GM12873 (cell line): ENCODE measurements at regions not wholly inside any gene's neighbourhood (a gene's known extent, or its start where the extent isn't known, plus 50 kb on each side); places are given as distances from the start of the nearest gene placed in this dataset.

Experiments used
- CTCF ChIP-seq: IDR thresholded peaks from 2 replicates; pipeline ENCODE4 v1.5.1; 2012; ENCODE audit warnings: low read depth, mild to moderate bottlenecking, moderate library complexity, low read length, control low read depth; ENCODE audit not compliant: insufficient read depth; ENCODE audit errors: missing control alignments

DNA sequence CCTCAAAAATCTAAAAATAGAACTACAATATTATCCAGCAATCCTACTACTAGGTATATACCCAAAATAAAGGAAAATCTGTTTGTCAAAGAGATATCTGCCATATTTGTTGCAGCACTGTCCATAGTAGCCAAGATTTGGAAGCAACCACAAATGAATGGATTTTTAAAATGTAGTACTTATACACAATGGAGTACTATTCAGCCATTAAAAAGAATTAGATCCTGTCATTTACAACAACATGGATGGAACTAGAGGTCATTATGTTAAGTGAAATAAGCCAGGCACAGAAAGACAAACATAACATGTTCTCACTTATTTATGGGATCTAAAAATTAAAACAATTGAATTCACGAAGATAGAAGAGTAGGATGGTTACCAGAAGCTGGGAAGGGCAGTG, 135.7 kb upstream of the CCDC28A start:
- TF ChIP-seq CTCF: no peak

GRCh38 chr6:138638604-138639003, 135.0 kb upstream of the CCDC28A start:
- TF ChIP-seq CTCF: no peak

- no peak for TF ChIP-seq CTCF
These were observed 133.5 kb upstream of the CCDC28A start for GRCh38 chr6:138640028-138640427.

DNA sequence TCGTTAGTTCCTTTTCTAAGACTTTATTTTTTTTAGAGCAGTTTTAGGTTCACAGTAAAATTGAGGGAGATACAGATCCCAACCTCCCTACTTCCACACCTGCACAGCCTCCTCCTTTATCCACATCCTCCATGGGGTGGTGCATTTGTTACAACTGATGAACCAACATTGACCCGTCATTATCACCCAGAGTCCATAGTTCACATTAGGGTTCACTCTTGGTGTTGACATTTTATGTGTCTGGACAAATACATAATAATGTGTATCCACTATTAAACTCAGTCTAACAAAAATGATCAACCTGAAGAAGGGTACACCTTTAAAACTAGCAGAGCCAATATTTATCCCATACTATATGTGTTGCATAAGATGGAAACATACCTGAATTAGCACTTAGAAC, 130.4 kb upstream of the CCDC28A start:
- TF ChIP-seq CTCF: no peak

DNA sequence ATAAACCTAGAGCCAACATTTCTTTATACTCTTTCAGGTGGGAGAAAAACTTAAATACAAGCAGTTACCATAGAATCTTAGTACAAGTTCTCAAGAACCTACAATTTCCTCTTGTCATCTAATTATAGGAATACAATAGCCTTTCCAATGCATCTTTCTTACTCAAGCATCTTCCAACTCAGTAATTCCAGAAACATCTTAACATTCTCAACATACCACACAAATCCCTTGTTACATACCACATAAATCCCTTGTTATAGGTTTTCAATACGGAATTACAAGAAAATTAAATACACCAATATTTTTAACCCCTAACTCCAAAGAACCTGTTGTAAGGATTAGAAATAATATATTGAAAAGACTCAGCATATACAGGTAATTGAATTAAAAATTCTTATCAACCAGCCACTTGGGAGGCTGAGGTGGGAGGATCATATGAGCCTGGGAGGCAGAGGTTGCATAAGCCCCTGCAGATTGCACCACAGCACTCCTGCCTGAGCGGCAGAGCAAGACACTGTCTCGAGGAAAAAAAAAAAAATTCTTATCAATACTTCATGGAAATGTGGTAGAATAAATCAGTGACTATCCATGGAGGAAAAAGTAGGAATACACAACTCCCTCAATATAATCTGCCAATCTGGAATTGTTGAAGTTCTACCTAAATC, 127.5 kb upstream of the CCDC28A start:
- no peak for TF ChIP-seq CTCF

DNA sequence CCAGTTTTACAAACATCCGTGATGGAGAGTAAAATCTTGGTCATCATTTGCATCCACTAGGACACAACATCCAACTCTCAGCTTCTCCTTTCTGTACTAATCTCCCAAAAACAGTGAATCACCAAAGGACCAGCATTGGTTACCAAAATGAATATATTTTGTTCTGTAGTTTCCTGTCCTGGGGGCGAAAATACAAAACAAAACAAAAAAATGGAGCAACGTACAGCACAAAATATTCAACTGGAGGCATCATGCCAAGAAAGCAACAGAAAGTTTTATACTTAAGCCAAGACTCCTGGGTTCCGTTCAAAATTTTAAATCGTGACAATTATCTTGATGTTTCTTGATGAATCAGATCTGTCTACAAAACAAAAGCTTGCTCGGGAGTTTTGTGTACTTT, 126.6 kb upstream of the CCDC28A start:
- TF ChIP-seq CTCF: no peak

DNA sequence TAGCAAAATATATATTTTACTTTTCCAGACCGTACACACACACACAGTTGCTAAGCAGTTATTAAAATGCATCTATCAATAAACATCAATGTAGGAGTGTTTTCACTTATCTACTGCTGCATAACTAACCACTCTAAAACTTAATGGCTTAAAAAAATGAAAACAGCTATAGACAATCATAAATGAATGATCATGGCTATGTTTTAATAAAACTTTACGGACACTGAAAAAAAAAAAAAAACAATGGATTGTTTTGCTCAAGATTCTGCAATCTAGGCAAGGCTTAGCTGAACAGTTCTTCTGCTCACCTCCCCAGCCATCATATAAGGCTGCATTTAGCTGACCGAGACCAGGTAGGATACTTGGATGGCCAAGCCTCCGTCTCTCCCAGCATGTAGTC, 125.4 kb upstream of the CCDC28A start:
- no peak for TF ChIP-seq CTCF
